ENCODE measurements at regions not wholly inside any gene's neighbourhood (a gene's known extent, or its start where the extent isn't known, plus 50 kb on each side); places are given as distances from the start of the nearest gene placed in this dataset.

DNA sequence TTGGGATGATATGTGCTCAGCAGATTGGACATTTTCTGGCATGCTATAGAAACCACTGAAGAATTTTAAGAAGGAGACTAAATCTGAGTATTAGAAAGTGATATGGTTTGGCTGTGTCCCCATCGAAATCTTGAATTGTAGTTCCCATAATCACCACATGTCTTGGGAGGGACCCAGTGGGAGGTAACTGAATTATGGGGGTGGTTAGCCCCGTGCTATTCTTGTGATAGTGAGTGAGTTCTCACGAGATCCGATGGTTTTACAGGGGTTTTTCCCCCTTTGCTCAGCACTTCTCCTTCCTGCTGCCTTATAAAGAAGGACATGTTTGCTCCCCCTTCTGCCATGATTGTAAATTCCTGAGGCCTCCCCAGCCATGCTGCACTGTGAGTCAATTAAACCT, 535.9 kb upstream of the VRK2 start:
- Histone ChIP-seq H3K27me3 (replicated peaks in 1 of 4; ENCODE audit: control insufficient read depth in 3 of 4, extremely low read depth in 1 of 4, insufficient read depth in 3 of 4, low read length in 3 of 4) (no peaks in the 10 kb centered on the region), H4K5ac (ENCODE audit: insufficient read length, low read depth, low read length) (no peak overlapping the region), H4K8ac (ENCODE audit: extremely low read depth, insufficient read depth, low read length) (no peak overlapping the region), H3K79me1 (ENCODE audit: low read depth, low read length) (no peaks in the 10 kb centered on the region), H3K79me2 (ENCODE audit: control insufficient read depth in 1 of 2, insufficient read depth in 2 of 2, low read length in 2 of 2) (no peaks in the 10 kb centered on the region), H2BK12ac (ENCODE audit: low read depth, low read length) (no peak overlapping the region), H4K20me1 (replicated peaks in 1 of 2; ENCODE audit: control insufficient read depth in 1 of 2, insufficient read depth in 2 of 2, low read length in 2 of 2) (no peaks in the 10 kb centered on the region), H3K23me2 (ENCODE audit: low read depth, low read length) (no peaks in the 10 kb centered on the region), H3K14ac (ENCODE audit: insufficient read length) (no peak overlapping the region), H3K4me3 (ENCODE audit: extremely low read depth in 1 of 4, insufficient read depth in 2 of 4, low read depth in 3 of 4, low read length in 4 of 4) (no peak overlapping the region), H2BK15ac (ENCODE audit: low read length) (no peak overlapping the region), H3K9me3 (ENCODE audit: insufficient read depth in 2 of 2, low read depth in 1 of 2, low read length in 1 of 2) (no peaks in the 10 kb centered on the region), H3K4me1 (replicated peaks in 1 of 4; ENCODE audit: control insufficient read depth in 3 of 4, insufficient read depth in 4 of 4, low read length in 3 of 4) (no peaks in the 10 kb centered on the region), H3K4me2 (ENCODE audit: insufficient read depth in 1 of 2, low read depth in 2 of 2, low read length in 2 of 2) (no peak overlapping the region), H2BK20ac (ENCODE audit: low read length) (no peak overlapping the region), H4K91ac (replicated peaks; ENCODE audit: insufficient read length, low read length) (no peak overlapping the region), H3K23ac (ENCODE audit: insufficient read length) (no peak overlapping the region), H2BK120ac (replicated peaks; ENCODE audit: low read depth, low read length) (no peak overlapping the region), H3K56ac (replicated peaks; ENCODE audit: insufficient read length, low read depth, low read length) (no peak overlapping the region), H2AK5ac (ENCODE audit: low read depth, low read length) (no peak overlapping the region), H3K18ac (ENCODE audit: extremely low read depth, low read length) (no peak overlapping the region), H3K4ac (replicated peaks; ENCODE audit: insufficient read length, low read depth, low read length) (no peak overlapping the region), H3K9ac (replicated peaks in 1 of 4; ENCODE audit: extremely low read depth in 1 of 4, low read depth in 3 of 4, low read length in 3 of 4) (no peak overlapping the region), H2AFZ (ENCODE audit: low read length) (no peak overlapping the region), H3K36me3 (ENCODE audit: control insufficient read depth in 2 of 4, insufficient read depth in 4 of 4, low read length in 3 of 4) (no peaks in the 10 kb centered on the region), H2BK5ac (ENCODE audit: low read depth, low read length) (no peak overlapping the region), H3K27ac (ENCODE audit: low read depth, low read length) (no peak overlapping the region)
- no peak for TF ChIP-seq NRF1 (IDR thresholded peaks at IDR 0.05; ENCODE audit: low read depth, low read length)
- TF ChIP-seq KDM4A (IDR thresholded peaks at IDR 0.05; ENCODE audit: low read depth, low read length, severe bottlenecking): no peak
- TF ChIP-seq BCL11A (IDR thresholded peaks at IDR 0.05; ENCODE audit: low read depth in 2 of 2, low read length in 2 of 2): no peak
- no peak for TF ChIP-seq CHD1 (IDR thresholded peaks at IDR 0.05; ENCODE audit: low read depth, low read length)
- TF ChIP-seq SIN3A (conservative IDR thresholded peaks at IDR 0.05 in 1 of 2, IDR thresholded peaks at IDR 0.05 in 1 of 2; ENCODE audit: low read depth in 1 of 2, low read length in 2 of 2): no peak
- TF ChIP-seq CTBP2 (IDR thresholded peaks at IDR 0.05; ENCODE audit: borderline replicate concordance, insufficient read depth, insufficient read length, low read length): no peak
- no peak for TF ChIP-seq KDM1A (IDR thresholded peaks at IDR 0.05; ENCODE audit: borderline replicate concordance, low read length)
- no peak for TF ChIP-seq SUZ12 (IDR thresholded peaks at IDR 0.05; ENCODE audit: low read length)
- no peak for TF ChIP-seq TBP (IDR thresholded peaks at IDR 0.05; ENCODE audit: low read depth, low read length)
- no peak for TF ChIP-seq POLR2A (IDR thresholded peaks at IDR 0.05; ENCODE audit: control extremely low read depth in 1 of 2, low read depth in 2 of 2, low read length in 2 of 2)
- FAIRE-seq (no peak), DNase-seq (ENCODE audit: low read depth in 1 of 2, low spot score in 2 of 2) (no peak)
- CTCF ChIA-PET (ENCODE audit: partially characterized antibody): interaction anchor here (0.6 to 1.7 kb wide), 5 partner anchors 18 to 1331 kb away, joined by 3 to 4 read pairs (median 3); no protein-coding TSS in a partner anchor
- WGBS, 2 experiments (ENCODE audit: extremely low coverage in 1 of 2, insufficient coverage in 1 of 2, insufficient read length in 1 of 2, insufficient replicate concordance in 2 of 2, low coverage in 1 of 2, low lambda C conversion rate in 2 of 2, missing lambda C conversion rate in 1 of 2): 86% methylated on average over 4 of the region's 4 CpGs; no CpG with 5 or more reads in 1 of the 2 experiments
- POLR2A ChIA-PET (ENCODE audit: partially characterized antibody): no interaction called here

All from H1 (cell line).